D721Med (cell line): ENCODE measurements at regions not wholly inside any gene's neighbourhood (a gene's known extent, or its start where the extent isn't known, plus 50 kb on each side); places are given as distances from the start of the nearest gene placed in this dataset.
"Not testable (repeated sequence)": the region's sequence is repeated elsewhere in the genome, so short reads cannot be mapped to it uniquely, and the experiment has no call there.

Experiments used
- DNase-seq: peaks from one replicate; pipeline ENCODE4 v3.0.0; 2011; ENCODE audit warnings: low spot score; ENCODE audit not compliant: insufficient read length
- FAIRE-seq: peaks from 2 replicates; lab custom pipeline; 2011; peaks lifted over from hg19 to GRCh38; lab: Jason Lieb, UNC
- CTCF ChIP-seq: IDR thresholded peaks from 2 replicates; pipeline ENCODE4 v1.5.1; 2012; ENCODE audit warnings: mild to moderate bottlenecking, control low read depth; ENCODE audit not compliant: insufficient read depth; ENCODE audit errors: missing control alignments

- DNase-seq, result no peak
- TF ChIP-seq CTCF, result no peak
- no peak for FAIRE-seq
Measured at GRCh38 chr1:143735764-143736461, 235.9 kb downstream of the FAM72C start.

- FAIRE-seq, DNase-seq: not testable (repeated sequence)
Measured at GRCh38 chr1:143734261-143734660, 237.5 kb downstream of the FAM72C start.

GRCh38 chr1:143730890-143731289, 240.9 kb downstream of the FAM72C start:
- DNase-seq, FAIRE-seq: not testable (repeated sequence)

- FAIRE-seq, result not testable (repeated sequence)
Measured at GRCh38 chr1:143729449-143730111, 242.2 kb downstream of the FAM72C start.

GRCh38 chr1:143728802-143729448, 242.9 kb downstream of the FAM72C start:
- not testable (repeated sequence) for FAIRE-seq, DNase-seq

More at GRCh38 chr1:143729449-143730111, 242.2 kb downstream of the FAM72C start:
- DNase-seq, result not testable (repeated sequence)

GRCh38 chr1:143727263-143727662, 244.5 kb downstream of the FAM72C start:
- DNase-seq, result no peak
- FAIRE-seq, result no peak
- no peak for TF ChIP-seq CTCF

- TF ChIP-seq CTCF, result no peak
- no peak for FAIRE-seq
- DNase-seq, result no peak
Measured at GRCh38 chr1:143721024-143721373, 250.8 kb downstream of the FAM72C start.

GRCh38 chr1:143720087-143721023, 251.4 kb downstream of the FAM72C start:
- no peak for TF ChIP-seq CTCF
- FAIRE-seq (no peak), DNase-seq (no peak)
